HG03039 (cell line): ENCODE measurements at regions not wholly inside any gene's neighbourhood (a gene's known extent, or its start where the extent isn't known, plus 50 kb on each side); places are given as distances from the start of the nearest gene placed in this dataset.
"Not testable (repeated sequence)": the region's sequence is repeated elsewhere in the genome, so short reads cannot be mapped to it uniquely, and the experiment has no call there.

ENCODE experiments used
- ATAC-seq: cut with Tn5 transposase; IDR thresholded peaks from one replicate; pipeline ENCODE4 v1.9.1; 2021; ENCODE audit warnings: mild to moderate bottlenecking, moderate library complexity; ENCODE audit not compliant: unreplicated experiment

DNA sequence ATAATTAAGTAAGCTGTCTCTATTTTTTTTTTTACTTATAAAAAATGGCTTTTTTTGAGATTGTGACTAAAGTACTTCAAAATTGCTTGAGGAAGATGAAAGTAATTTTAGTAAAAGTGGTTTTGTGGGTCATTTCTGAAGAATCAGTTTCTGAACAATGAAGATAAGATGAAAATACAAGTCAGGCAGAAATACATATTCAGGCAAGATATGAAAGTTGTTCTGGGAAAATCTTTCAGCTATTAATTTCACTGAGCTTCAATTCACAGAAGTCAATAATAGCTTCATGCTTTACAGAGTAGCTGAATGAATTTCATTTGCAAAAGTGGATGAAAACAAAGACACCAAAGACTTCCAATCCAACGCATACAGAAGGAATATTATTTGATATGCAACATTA, 305.2 kb upstream of the ARSJ start:
- ATAC-seq = no peak

DNA sequence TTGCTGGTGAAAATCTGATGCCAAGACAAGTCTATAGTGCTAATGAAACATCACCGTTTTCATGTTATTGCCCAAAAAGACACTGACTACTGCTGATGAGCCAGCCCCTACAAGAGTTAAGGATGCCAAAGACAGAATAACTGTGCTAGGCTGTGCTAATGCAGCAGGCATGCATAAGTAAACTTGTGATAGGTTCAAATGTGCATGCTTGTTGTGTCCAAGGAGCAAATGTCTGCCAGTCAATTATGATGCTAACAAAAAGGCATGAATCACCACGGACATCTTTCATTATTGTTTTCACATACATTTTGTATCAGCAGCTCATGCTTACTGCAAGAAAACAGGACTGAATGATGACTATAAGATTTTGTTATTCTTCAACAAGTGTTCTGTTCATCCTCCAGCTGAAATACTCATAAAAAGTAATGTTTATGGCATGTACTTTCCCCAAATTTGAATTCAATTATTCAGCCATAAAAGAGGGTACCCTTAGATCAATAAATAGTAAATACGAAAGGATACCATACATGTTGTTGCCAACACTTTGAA, 306.9 kb upstream of the ARSJ start:
- ATAC-seq = no peak

DNA sequence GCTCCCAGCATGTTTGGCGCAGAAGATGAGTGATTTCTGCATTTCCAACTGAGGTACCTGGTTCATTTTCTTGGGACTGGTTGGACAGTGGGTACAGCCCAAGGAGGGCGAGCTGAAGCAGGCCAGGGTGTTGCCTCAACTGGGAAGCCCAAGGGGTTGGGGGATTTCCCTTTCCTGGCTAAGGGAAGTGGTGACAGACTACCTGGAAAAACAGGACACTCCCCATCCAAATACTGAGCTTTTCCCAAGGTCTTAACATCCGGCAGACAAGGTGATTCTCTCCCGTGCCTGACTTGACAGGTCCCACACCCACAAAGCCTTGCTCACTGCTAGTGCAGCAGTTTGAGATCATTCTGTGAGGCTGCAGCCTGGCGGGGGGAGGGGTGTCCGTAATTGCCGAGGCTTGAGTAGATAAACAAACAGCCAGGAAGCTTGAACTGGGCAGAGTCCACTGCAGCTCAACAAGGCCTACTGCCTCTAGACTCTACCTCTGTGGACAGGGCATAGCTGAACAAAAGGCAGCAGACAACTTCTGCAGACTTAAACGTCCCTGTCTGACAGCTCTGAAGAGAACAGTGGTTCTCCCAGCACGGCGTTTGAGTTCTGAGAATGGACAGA, 307.7 kb upstream of the ARSJ start:
- ATAC-seq = no peak

DNA sequence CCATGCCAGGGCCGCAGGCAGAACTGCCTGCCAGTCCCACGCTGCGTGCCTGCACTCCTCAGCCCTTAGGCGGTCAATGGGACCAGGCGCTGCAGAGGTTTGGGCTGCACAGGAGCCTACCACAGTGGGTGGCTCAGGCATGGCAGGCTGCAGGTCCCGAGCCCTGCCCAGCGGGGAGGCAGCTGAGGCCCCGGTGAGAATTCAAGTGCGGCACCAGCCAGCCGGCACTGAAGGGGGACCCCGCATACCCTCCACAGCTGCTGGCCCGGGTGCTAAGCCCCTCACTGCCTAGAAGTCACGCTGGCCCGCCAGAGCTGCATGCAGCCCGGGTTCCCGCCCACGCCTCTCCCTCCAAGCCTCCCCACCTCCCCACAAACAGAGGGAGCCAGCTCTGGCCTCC, 302.5 kb upstream of the UGT8 start:
- no peak for ATAC-seq

DNA sequence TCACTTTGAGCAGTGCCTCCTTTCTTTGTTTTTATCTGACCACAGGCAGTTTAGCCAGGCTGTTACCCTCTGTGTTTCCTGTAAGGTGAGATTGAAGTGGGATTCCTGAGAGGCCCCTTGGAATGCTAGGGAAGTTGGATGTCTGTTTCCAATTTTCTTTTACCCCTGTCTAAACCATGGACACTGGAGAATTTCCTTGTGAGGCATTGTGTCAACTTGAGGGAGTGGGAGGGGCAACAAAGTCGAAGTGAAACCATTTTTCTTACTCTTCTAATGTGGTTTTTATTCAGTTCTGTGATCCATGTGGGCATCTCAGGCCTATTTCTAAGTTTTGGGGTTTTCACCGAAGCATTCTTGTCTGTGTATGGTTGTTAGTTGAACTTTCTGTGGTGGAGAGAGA, 296.1 kb upstream of the UGT8 start:
- ATAC-seq = no peak

DNA sequence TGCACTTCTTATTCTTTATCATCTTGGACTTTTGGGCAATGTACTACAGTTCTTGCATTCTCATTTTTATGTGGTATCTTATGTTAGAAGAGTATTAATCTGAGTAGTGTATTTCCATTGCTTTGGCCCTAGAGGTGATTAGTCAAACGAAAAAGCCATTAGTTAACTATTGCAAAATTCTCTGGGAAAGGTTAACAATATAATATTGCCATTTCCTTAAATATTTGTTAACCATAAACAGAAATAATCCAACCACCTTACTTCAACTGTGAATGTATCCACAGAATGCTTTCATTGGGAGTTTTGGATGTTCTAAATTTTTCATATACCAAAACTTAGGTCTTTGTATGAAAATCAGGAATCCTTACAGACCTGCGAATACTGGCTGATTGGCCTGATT, 294.6 kb upstream of the UGT8 start:
- ATAC-seq = no peak

DNA sequence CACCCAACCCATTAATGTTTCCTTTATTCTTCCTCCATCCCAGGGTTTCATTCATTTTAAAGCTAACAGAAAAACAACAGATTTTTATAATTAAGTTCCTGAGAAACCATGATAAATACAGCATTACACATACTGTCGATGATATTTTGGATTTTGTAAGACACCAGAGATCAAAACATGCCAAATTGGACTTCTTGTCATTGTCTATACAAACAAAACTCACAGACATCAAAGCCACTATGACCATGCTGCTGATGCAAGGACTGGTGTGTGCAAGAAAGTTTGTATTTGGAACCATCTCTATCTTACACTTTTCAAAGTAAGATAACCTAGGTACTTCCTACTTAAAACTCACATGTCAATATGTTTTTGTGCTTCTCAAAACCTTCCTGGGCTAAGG, 294.0 kb upstream of the UGT8 start:
- no peak for ATAC-seq

DNA sequence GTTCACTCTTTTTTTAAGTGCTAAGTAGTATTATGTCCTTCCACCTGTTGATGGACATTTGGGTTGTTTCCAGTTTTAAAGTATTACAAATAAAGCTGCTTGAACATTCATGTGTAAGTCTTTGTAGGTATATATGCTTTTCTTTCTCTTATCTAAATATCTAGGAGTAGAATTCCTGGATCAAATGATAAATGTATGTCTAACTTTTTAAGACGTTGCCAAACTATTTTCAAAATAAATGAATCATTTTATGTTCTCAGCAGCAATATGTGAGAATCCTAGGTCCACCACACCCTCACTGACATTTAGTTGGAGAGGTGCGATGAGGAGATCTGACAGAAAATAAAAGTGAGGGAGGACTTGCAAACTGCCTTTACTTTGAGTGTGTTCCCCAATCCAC, 291.7 kb upstream of the UGT8 start:
- ATAC-seq = no peak

DNA sequence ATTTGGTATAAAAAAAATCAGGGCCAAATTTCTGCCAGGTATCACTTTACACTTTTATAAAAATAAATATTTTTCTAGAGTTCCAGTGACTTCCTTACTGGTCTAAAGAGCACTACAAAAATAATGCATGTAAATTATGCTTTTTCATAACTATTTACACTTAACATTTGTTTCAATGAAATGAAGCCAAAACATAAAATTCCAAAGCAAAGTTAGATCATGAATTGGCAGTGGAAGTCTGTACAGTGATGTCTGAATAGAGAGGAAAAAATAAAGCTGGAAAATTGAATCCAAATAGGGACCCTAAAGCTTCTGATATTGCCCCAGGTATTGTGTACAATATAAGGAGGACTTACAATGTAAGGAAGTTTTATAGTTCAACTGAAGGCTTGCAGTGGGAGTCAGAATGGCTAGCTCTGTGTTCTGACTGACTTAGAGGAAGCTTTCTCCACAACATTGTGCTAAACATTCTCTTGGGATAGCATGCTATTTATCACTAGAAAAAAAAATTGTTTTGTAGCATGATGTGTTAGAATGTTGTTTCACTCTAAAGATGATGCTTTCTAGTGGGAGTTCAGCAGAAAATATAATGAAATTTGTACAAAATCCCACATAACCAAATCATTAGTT, 288.2 kb upstream of the UGT8 start:
- ATAC-seq = no peak

DNA sequence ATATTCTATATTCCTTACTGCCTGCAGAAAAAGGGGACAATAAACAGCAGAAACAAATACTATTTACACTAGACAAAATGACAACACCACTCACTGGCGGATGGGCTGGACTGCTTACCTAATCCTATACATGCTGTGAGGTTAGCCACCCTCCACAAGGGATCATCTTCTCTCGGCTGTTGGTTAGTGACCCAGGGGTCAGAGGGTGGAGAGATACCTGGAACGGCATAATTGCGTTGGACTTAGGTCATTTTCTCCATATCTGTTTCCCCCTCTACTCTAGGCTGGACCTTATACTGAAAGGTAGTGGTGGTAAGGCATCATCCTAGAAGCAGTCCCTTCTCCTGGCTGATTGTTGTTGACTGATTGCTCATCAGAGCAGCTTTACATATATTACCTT, 286.8 kb upstream of the UGT8 start:
- no peak for ATAC-seq

DNA sequence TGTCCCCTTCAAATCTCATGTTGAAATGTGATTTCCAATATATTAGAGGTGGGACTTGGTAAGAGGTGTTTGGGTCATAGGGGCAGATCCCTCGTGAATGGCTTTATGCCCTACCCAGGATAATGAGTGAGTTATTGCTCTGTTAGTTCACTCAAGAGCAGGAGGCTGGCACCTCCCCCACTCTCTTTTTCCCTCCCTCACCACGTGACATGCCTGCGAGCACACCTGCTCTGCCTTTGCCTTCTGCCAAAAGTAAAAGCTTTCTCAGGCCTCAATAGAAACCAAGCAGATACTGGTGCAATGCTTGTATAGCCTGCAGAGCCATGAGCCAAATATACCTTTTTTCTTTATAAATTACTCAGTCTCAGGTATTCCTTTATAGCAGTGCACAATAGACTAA, 286.3 kb upstream of the UGT8 start:
- ATAC-seq = no peak

DNA sequence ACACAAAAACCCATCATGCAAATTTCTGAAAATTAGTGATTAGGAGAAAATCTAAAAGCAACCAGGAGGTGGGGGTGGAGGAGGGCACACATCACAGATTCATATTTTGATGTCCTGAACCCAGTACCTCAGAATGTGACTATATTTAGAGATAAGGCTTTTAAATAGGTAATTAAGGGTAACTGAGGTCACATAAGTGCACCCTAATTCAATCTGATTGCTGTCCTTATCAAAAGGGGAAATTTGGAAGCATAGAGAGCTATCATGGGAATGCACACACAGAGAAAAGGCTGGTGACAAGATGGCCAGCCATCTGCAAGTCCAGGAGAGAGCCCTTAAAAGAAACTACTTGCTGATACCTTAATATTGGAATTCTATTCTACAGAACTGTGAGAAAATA, 281.8 kb upstream of the UGT8 start:
- no peak for ATAC-seq

DNA sequence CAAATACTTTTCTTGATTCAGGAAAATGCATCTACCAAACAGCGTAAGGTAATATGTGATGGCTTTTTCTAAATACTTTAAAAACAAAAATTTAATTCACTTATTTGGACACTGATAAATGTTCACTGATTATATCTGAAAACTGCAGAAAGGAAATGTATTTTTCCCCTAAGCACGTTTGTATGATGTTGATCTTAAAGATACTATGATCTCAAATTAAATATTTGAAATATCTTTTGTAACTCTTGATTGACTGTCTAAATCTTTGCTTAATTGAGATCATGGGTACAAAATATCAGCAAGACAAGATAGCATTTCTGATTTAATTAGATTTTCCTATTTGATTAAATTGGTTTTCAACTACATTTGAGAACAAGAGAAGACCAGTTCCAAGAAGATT, 281.0 kb upstream of the UGT8 start:
- ATAC-seq = no peak

DNA sequence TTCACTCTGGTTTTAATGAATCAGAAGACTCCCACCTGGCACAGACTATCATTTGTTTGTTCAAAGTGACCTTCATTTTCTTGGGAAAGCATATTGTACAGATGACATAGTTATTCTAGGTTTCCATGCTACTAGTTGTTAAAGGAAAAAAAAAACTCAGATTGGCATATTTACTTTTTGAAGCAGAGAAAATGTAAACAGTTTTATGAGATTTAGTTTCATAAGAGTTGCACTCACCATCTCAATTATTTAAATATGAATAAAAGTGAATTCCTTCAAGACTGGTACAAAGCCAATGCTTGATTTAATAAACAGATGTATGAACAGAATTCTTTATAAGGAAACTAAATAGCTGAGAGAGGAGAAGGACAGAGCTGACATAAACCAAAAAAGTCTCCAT, 280.3 kb upstream of the UGT8 start:
- no peak for ATAC-seq

DNA sequence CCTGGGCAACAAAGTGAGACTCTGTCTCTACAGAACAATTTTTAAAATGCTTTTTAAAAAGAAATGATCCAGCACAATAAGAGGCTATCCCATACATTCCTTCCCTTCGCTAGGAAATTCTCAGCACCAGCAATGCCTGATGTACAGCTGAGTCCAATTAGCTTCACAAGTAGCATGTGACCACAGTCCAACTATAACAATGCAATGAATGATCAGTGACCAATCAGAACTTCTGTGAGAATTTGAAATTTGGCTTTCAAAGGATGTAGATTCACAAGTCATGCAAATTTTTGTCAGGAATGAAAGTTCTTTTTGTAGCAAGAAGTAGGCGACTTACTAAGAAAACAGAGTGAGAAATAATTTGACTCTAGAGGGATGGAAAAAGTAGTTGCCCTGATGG, 278.5 kb upstream of the UGT8 start:
- no peak for ATAC-seq

DNA sequence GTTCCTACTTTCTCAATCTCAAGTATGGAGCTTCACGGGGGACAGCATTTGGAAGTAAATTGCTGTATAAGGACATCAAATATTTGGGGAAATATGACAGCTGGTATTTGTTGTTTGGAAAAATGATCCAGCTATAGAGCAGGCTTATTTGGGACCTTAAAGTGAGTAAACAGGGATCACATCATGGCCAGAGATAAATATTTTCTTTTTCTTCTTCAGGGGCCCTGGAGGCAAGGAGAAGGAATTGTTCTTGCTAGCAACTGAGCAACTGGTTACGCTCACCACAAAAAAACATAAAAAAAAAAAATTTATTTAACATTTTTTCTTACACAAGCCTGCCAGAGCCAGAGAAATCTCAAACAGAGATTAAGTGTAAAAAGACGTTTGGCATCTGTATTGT, 277.2 kb upstream of the UGT8 start:
- no peak for ATAC-seq

DNA sequence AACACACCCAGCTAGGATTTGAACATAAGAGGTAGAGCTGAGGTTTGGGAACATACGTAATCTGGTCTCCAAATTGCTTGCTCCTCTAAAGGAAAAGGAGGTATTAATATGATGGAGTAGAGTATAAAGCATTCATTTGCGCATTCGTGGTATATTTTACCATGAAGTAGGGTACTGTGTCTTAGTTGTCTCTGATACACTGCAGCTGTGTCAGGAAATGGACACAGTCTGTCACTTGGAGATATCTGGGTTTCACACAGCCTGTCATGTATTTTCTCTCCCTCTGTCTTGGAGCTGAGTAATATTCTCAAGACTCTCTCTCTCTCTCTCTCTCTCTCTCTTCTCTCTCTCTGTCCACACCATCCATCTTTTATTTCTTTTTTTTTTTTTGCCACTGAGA, 274.8 kb upstream of the UGT8 start:
- no peak for ATAC-seq

DNA sequence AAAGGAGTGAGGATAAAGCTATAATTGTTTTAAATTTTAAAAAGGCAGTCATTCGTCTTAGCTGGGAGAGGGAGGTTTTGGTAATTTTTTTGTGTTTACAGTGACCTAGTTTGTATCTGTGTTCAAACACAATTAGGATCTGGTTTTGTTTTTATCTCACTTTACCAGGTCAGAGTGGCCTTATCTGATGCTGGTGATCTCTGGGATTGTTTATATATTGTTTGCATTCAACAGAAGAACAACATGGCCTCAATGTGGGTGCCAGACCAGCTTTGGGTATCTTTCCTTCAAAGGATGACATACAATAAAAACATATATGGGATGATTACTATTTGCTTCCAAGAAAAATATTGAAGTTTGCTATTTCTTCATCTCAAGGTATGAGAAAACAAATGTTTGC, 272.2 kb upstream of the UGT8 start:
- ATAC-seq = no peak

DNA sequence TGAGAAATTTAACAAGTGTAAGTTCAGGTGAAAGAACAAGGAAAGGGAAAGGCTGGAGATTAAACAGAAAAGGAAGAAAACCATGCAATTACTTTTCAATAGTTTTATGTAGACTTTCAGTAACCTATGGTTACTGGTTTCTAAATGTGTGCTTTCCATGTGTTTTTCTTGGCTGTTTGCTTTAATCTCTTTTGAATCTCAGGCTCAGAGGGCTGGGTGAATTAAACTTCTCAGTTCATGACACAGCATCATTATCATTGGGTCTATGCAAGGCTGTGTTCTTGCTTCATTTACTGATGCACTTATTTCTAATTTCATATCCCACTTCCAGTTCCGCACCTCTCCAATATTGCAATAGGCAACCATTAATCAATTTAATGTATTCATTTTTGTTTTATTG, 266.5 kb upstream of the UGT8 start:
- ATAC-seq = no peak

DNA sequence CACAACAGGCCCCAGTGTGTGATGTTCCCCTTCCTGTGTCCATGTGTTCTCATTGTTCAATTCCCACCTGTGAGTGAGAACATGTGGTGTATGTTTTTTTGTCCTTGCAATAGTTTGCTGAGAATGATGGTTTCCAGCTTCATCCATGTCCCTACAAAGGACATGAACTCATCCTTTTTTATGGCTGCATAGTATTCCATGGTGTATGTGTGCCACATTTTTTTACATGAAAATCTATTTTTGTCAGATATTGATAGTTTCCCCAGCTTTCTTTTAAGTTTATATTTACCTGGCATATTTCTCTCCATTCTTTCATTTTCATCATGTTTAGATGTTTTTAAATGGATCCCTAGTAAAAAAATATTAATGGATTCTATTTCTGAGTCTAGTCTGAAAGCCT, 264.2 kb upstream of the UGT8 start:
- ATAC-seq = not testable (repeated sequence)

DNA sequence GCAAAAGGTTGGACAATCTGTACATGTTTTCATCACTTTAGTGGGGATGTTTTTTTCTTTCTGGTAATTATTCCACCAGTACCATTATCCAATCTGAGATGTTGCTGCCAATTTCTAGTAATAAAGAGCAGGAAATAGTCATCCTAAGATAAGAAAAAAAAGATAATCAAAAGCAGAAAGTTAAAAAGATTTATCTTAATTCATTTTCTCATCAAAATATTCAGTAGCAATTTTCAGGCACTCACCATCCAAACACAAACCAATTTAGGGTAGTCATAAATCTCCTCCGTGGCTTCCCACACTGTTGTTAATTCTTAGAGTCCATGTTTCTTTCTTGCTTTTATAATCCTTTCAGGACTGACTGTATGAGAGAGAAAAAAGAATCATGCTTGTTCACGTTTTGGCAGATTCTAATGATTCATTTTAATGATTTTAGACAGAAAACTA, 263.7 kb upstream of the UGT8 start:
- no peak for ATAC-seq

DNA sequence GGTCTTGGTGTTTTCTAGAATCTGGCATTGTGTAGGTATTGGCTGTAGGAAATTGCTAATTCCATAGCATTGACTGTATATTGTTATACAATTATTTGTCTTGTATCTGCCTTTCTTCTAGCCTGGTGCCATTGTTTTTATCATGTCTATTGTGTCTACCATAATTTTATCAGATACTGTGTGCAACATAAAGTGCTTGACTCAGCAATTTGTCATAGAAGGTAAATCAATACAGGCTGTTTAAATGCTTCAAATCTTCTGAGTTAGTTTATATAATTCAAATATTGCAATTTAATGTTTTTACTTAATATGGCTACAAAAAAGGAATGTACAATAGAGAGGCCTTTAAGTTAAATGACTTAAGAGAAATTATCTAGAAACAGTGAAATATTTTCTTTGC, 263.3 kb upstream of the UGT8 start:
- ATAC-seq = no peak

DNA sequence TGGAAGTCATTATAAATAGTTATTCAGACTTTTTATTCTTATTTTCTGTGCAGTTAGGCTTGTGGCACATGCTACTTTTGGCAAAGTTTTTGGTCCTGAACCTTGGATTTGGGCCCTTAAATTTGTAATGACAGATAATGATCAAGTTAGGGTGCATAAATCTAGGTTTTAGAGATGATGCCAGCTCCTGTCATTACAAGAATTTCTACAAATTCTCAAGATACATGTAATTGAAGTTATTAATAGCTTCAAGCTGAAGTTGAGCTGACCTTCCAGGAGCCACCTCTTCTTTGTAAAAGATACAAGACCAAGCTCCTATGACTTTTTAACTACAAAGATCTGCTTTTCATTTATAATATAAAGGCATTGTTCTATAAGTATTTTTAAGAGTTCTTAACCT, 255.6 kb upstream of the UGT8 start:
- ATAC-seq = no peak
